ENCODE measurements at regions not wholly inside any gene's neighbourhood (a gene's known extent, or its start where the extent isn't known, plus 50 kb on each side); places are given as distances from the start of the nearest gene placed in this dataset.

GRCh38 chr6:155962276-155962675, 506.6 kb upstream of the NOX3 start:
- no peak for TF ChIP-seq GATA1 (IDR thresholded peaks at IDR 0.05; ENCODE audit: low read depth, low read length)
- TF ChIP-seq POLR2A (IDR thresholded peaks at IDR 0.05; ENCODE audit: low read length) = no peak
